ENCODE measurements at regions not wholly inside any gene's neighbourhood (a gene's known extent, or its start where the extent isn't known, plus 50 kb on each side); places are given as distances from the start of the nearest gene placed in this dataset.

DNA sequence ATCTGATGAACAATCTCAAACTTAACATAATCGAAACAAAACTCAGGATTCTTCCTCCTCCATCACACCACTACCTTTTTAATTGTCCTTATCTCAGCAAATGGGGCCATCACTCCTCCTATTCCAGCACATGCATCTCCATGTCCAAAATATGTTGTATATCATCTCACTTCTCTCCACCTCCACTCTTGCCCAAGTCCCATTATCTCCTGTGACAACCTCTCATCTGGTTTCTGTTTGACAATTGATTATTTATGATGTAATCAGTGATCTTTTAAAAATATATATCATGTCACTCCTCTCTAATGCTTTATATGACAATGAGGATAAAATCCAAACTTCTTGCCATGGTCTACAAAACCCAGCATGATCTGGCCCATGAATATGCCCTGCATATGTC, 200.8 kb upstream of the HMGA2 start:
- no peak for DNase-seq (ENCODE audit: low read depth in 3 of 3)

- no peak for DNase-seq (ENCODE audit: low read depth in 3 of 3)
These were observed 199.7 kb upstream of the HMGA2 start for GRCh38 chr12:65624554-65625086.

DNA sequence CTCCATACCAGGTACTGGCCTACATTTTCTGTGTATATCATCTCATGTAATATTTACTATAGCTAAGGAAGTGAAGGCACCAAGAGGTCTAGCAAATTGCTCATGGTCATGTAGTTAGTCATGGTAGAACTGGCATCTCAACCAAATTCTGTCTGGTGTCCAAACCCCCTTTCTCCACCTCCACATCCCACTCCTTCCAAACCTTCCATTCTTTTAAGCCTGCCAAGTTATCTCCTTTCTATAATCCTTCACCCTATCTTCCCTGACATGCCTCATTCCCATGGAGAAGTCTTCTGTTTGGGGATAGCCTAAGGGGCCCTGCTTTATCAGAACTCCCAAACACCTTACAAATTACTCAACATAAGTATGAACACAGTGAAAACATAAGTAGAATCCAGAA, 196.2 kb upstream of the HMGA2 start:
- DNase-seq (ENCODE audit: low read depth in 3 of 3), result no peak

DNA sequence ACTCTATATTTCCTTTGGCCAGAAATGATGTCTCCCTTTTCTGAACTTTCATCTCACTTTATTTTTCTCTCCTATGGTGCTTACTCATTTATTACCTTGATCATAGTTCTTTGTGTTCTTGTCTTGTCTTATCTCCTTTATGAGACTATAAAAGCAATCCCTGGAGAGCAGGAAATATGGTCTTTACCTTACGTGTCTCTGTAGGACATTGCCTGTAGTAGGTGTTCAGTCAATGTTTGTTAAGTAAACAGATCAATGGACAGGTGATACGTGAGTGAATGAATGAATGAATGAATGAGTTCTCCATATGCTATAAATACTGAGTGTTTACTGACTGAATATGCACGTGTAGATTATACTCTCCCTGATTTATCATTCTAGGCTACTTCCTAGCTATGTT, 193.7 kb upstream of the HMGA2 start:
- no peak for DNase-seq (ENCODE audit: low read depth in 3 of 3)

DNA sequence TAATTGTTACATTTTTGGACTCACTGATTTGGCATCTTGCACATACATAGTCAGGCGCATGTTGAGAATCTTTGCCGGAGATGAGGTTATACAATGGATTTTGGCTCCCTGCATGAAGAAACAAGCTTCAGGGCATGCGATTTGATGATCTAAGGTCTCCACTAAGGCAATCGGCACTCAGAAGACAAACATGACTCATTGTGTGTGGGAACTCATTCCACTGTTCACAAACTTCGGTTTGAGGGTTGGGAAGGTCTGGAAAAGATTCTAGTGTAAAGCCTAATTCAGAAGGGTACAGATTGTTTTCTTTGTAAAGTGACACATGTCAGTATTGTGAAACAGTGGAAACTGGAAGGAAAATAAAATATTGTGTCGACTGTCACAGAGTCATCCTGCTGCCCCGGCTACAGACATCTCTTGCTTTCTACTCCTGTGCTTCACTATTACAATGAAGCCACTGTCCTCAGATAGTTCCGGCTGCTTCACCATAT, 192.6 kb upstream of the HMGA2 start:
- DNase-seq (ENCODE audit: low read depth in 3 of 3), result no peak

DNA sequence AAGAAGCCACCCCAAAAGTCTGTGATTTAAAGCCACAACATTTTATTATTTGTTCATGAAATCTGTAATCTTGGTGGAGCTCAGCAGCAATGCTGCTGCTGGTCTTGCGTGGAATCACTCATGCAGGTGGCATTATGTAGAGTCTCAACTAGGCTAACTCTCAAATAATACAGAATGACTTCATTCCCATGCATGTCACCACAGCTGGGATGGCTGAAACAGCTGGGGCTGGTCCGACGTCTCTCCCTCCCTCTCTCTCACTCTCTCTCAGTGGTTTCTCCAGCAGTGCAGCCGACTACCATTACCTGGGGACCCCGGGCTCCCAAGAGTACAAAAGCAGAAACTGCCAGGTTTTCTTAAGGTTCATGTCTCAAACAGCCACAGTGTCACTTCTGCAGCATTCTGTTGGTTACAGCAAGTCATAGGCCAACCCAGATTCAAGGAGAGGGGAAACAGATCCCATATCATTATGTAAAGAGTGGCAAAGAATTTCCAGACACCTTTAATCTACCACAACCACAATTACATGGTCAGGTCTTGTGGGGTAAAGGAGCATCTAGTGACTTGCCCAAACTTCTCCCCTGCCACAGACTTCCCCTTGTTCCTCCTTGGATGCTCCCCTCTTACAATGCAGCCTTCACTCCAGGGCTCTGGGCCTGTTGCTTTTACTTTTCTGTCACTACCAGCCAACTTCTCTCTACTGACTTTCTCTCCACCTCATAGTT, 192.0 kb upstream of the HMGA2 start:
- no peak for DNase-seq (ENCODE audit: low read depth in 3 of 3)

DNA sequence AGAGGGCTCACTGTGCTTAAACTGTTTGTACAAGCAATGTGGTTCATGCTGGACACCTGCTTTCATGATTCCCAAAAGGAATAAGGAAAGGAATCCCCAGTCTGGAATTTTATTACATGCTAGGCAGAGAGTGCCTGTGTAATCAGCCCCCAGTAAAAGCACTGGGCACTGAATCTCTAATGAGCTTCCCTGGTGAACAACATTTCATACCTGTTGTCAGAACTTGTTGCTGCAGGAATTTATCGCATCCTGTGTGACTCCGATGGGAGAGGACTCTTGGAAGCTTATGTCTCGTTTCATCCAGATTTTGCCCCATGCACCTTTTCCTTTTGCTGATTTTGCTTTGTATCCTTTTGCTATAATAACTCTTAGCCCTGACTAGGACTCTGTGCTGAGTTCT, 190.2 kb upstream of the HMGA2 start:
- DNase-seq (ENCODE audit: low read depth in 3 of 3), result no peak

DNA sequence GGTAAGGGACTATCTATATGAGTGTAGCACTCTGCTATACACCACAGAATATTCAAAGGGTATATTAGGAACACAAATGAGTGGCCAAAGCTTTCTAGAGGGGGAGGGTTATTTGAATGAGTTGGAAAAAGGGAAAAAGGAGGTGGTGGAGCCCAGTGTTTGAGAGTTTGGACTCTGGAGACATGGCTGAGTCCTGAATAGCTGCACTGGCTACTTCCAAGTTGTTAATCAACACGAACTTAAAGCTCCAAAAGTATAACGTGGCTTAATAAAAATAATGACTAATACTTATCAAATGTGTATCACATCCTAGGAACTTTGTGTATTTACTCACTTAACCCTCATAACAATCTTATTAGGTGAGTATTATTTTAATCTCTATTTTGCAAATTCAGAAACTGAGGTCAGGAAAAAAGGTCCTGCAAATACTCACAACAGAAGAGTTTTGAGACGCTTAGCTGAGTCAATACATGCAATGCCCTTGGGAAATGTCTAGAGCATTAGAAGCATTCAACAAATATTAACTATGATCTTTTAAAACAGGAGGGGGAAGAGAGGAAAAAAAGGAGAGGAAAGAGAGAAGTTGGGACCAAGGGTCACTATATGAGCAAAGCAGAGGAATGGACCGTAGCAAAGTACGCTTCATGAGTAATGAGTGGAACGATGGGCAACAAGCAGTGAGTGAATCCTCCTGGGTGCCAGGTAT, 189.5 kb upstream of the HMGA2 start:
- DNase-seq (ENCODE audit: low read depth in 3 of 3), result no peak

DNA sequence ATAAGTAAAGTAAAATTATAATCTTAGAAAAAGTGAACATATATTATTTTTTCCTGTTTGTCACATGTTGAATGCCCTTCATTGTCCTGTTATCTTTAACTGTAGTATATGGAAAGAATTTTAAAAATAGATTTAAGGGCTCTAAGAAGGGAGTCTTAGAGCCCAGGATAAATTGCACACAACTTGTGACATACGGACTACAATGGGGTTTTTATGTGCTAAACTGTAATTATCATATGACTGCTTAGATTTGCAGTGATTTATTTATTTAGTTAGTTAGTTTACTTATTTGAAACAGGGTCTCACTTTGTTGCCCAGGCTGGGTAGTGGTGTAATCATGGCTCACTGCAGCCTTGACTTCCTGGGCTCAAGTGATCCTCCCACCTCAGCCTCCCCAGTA, 187.8 kb upstream of the HMGA2 start:
- DNase-seq (ENCODE audit: low read depth in 3 of 3), result no peak

- no peak for DNase-seq (ENCODE audit: low read depth in 3 of 3)
These were observed 187.1 kb upstream of the HMGA2 start for GRCh38 chr12:65637150-65637549.

GRCh38 chr12:65637774-65638173, 186.5 kb upstream of the HMGA2 start:
- DNase-seq (ENCODE audit: low read depth in 3 of 3), result no peak

DNA sequence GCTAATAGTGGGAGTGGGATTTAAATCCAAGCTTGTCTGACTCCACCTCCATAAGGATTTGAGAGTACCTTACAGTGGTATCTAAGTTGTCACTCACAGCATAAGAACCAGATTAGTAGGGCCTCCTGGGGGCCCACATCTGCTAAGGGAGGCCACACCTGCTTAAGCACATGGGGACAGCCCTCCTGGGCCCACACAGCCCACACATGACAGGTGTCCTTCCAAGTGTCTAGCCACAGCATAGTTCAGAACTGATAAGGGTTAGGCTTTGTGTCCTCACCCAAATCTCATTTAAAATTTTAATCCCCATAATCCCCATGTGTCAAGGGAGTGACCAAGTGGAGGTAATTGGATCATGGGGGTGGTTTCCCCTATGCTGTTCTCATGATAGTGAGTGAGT, 186.0 kb upstream of the HMGA2 start:
- no peak for DNase-seq (ENCODE audit: low read depth in 3 of 3)

DNA sequence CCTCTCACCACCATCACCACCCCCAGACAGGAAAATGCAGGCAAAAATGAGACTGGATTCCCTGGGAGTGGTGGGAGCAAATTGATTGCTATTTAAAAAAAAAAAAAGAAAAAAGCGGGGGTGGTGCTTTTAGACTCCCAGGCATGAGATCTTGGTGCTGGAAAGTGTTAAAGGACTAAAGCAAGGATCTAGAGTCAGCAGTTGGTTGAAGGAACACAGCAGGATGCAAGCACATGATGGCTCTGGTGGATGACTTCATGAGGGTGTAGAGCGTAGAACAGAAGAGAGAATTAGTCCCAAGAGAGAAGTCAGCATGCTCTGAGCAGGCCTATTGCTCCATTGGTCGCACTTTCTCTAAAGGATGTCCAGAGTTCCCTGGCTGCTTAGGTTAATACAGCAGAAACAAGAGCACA, 183.8 kb upstream of the HMGA2 start:
- no peak for DNase-seq (ENCODE audit: low read depth in 3 of 3)

DNA sequence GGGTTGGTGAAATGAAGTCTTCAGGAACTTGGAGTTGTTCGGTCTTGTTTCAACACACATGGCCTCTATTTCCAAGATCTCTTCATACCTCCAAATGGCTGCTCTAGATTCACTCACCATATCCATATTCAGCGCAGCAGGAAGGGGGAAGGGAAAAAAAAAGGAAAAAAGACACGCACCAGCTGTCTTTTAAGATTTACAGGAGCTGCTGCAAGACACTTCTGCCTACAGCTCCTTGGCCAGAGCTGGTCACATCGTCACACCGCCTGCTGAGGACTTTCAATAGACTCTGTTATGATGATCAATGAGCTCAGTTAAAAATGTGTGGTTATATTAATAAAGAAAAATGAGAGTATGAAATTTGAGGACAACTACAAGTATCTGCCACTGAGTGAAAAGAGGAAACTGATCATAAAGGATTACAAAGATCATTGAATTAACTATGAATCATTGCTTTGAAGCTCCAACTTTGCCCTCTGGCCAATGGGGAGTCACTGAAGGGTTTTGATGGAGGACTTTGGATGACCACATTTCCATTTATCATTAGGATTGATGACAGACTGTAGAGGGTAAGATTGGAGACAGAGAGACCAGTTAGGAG, 182.1 kb upstream of the HMGA2 start:
- no peak for DNase-seq (ENCODE audit: low read depth in 3 of 3)

- no peak for DNase-seq (ENCODE audit: low read depth in 3 of 3)
These were observed 181.1 kb upstream of the HMGA2 start for GRCh38 chr12:65643171-65643570.

GRCh38 chr12:65643595-65644386, 180.5 kb upstream of the HMGA2 start:
- DNase-seq (ENCODE audit: low read depth in 3 of 3), result no peak

GRCh38 chr12:65646127-65646643, 178.1 kb upstream of the HMGA2 start:
- no peak for DNase-seq (ENCODE audit: low read depth in 3 of 3)

GRCh38 chr12:65647074-65647473, 177.2 kb upstream of the HMGA2 start:
- DNase-seq (ENCODE audit: low read depth in 3 of 3), result no peak

DNA sequence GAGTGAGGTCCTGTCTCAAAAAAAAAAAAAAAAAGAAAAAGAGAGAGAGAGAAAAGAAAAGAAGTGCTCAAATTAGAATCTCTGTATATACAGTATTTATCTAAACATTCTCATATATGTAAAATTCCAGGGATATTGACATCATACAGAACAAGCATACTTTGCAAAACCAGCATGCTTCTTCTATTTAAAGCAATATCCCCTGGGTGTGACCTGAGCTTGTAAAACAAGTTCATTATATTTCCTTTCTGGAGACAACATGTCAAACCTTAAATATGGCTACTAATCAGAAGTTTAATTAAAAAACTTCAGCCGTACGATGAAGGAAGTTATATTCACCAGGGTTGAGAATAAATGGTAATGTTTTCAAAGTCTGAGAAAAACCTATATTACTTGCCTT, 175.8 kb upstream of the HMGA2 start:
- DNase-seq (ENCODE audit: low read depth in 3 of 3), result no peak

DNA sequence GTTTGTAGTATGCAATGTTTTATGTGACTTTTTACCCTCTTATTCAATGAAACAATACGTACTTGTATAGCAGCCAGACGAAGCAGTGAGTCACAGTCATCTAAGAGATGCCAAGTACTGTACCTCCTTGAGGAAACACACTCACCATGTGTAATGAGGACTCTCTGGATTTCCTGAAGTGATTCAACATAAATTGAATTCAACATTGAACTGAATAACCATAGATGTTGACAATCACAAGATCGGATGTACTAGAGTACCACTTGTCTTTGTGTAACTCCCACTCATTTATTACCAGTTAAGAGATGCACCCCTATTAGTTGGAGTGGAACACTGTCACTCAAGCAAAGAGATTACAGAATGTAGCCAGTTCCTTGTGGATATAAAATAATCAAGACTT, 175.2 kb upstream of the HMGA2 start:
- DNase-seq (ENCODE audit: low read depth in 3 of 3), result no peak

DNA sequence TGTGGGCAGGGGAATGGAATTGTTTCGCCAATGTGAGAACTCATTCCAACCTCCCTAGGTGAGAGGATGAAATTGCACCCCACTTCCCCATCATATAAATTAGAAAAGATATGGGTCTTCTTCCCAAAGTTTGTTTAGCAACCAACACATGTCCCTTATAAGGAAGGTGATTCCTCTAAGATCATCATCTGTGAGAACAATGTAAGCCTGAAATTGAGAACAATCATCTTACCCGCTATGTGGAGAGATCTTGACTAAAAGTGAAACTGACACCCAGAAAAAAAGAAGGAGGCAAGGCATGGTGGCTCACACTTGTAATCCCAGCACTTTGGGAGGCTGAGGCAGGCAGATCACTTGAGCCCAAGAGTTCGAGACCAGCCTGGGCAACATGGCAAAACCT, 173.2 kb upstream of the HMGA2 start:
- no peak for DNase-seq (ENCODE audit: low read depth in 3 of 3)

DNA sequence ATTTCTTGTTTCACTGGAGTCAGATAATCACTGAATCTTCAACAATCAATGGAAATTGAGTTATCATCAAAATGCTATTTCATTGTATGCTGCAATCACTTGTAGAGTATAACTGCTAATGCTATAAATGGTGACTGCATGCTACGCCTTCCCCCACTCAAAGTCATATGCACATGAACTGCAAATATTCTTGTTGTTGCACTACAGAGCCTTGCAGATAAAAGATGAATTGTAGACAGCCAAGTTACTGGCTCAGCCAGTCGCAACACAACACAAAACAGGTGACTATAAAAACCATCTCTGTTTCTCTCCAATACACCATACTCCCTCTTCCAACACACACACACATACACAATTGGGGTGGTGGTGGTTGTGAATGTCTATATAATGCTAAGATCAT, 171.0 kb upstream of the HMGA2 start:
- DNase-seq (ENCODE audit: low read depth in 3 of 3), result no peak
